Naive thymus-derived CD4-positive, alpha-beta T cell (primary cell): ENCODE measurements at regions not wholly inside any gene's neighbourhood (a gene's known extent, or its start where the extent isn't known, plus 50 kb on each side); places are given as distances from the start of the nearest gene placed in this dataset.
"Not testable (repeated sequence)": the region's sequence is repeated elsewhere in the genome, so short reads cannot be mapped to it uniquely, and the experiment has no call there.

Experiments
- ATAC-seq: fragments of 150-1000 bp; cut with Tn5 transposase; 2 replicates; pipeline ENCODE4 v1.10.0; 2021; ENCODE audit warnings: mild to moderate bottlenecking, moderate library complexity
- CTCF ChIA-PET: fragments of 350-600 bp; sonication (Branson Sonifier 250); formaldehyde crosslinking; loops from one replicate; lab custom pipeline; 2021; ENCODE audit warnings: antibody characterized with exemption; lab: Charles Lee
- POLR2A ChIA-PET: fragments of 350-600 bp; sonication (Branson Sonifier 250); formaldehyde crosslinking; loops from one replicate; lab custom pipeline; 2021; ENCODE audit warnings: antibody characterized with exemption, inconsistent platforms; lab: Charles Lee
- DNase-seq, 9 donors: peaks; one replicate each; pipeline versions ENCODE4 v3.0.0 to v3.0.0-alpha.2; 2020 to 2022; ENCODE audit warnings: mixed read lengths in 1 of 9
- H3K27ac ChIP-seq: one replicate; pipeline ENCODE4 v1.7.0; 2013; ENCODE audit warnings: mild to moderate bottlenecking, low read depth, low read length, moderate library complexity
- H3K27me3 ChIP-seq, 2 donors: one replicate each; pipeline ENCODE4 v1.7.0; 2013; ENCODE audit warnings: low read length in 2 of 2, mild to moderate bottlenecking in 2 of 2, moderate library complexity in 2 of 2; ENCODE audit not compliant: control insufficient read depth in 2 of 2, insufficient read depth in 2 of 2
- H3K36me3 ChIP-seq, 3 experiments: 1 replicate in 2 of 3; 2 replicates in 1 of 3; pipeline ENCODE4 v1.7.0; 2013; ENCODE audit warnings: low read length in 3 of 3, mild to moderate bottlenecking in 3 of 3, moderate library complexity in 1 of 3; ENCODE audit not compliant: insufficient read depth in 3 of 3, control insufficient read depth in 2 of 3
- H3K4me1 ChIP-seq, 2 donors: one replicate each; pipeline ENCODE4 v1.7.0; 2013; ENCODE audit warnings: low read length in 2 of 2, mild to moderate bottlenecking in 2 of 2, moderate library complexity in 1 of 2; ENCODE audit not compliant: control insufficient read depth in 2 of 2, insufficient read depth in 2 of 2
- H3K4me3 ChIP-seq: 2 replicates; pipeline ENCODE4 v1.7.0; 2013; ENCODE audit warnings: mild to moderate bottlenecking, low read length
- H3K9me3 ChIP-seq, 3 experiments: 1 replicate in 2 of 3; 2 replicates in 1 of 3; pipeline ENCODE4 v1.7.0; 2013; ENCODE audit warnings: low read length in 3 of 3; ENCODE audit not compliant: control insufficient read depth in 2 of 3
- H3K27ac Mint-ChIP-seq, 9 donors: one replicate each; pipeline ENCODE4 v1.8.0; 2020 to 2022; ENCODE audit warnings: mixed read lengths in 9 of 9, mild to moderate bottlenecking in 8 of 9, moderate library complexity in 5 of 9, inconsistent platforms in 2 of 9
- H3K27me3 Mint-ChIP-seq, 5 donors: one replicate each; pipeline ENCODE4 v1.8.0; 2021 to 2022; ENCODE audit warnings: mixed read lengths in 5 of 5, mild to moderate bottlenecking in 1 of 5
- H3K36me3 Mint-ChIP-seq, 5 donors: one replicate each; pipeline ENCODE4 v1.8.0; 2020 to 2022; ENCODE audit warnings: mixed read lengths in 5 of 5, mild to moderate bottlenecking in 3 of 5, inconsistent platforms in 1 of 5
- H3K4me1 Mint-ChIP-seq, 7 donors: one replicate each; pipeline ENCODE4 v1.8.0; 2020 to 2022; ENCODE audit warnings: mixed read lengths in 7 of 7, mild to moderate bottlenecking in 3 of 7, inconsistent platforms in 1 of 7
- H3K4me3 Mint-ChIP-seq, 10 donors: one replicate each; pipeline ENCODE4 v1.8.0; 2020 to 2022; ENCODE audit warnings: mild to moderate bottlenecking in 10 of 10, mixed read lengths in 10 of 10, moderate library complexity in 6 of 10, inconsistent platforms in 2 of 10
- H3K9me3 Mint-ChIP-seq, 11 donors: one replicate each; pipeline ENCODE4 v1.8.0; 2020 to 2022; ENCODE audit warnings: mixed read lengths in 11 of 11, mild to moderate bottlenecking in 4 of 11, inconsistent platforms in 1 of 11, moderate library complexity in 1 of 11
- intact Hi-C, 2 donors: fragments of 100-400 bp; cut with micrococcal nuclease; formaldehyde crosslinking; loops; one replicate each; pipeline ENCODE4 v1.15.1; 2023

- CTCF ChIA-PET, result interaction anchor here (1.1 kb wide), 1 partner anchor 63 kb away, joined by 3 read pairs; no protein-coding TSS in a partner anchor
- H3K4me1 ChIP-seq, H3K36me3 ChIP-seq, H3K27ac ChIP-seq, H3K27me3 ChIP-seq, H3K4me3 Mint-ChIP-seq, H3K9me3 Mint-ChIP-seq, DNase-seq, H3K4me3 ChIP-seq, POLR2A ChIA-PET, H3K27me3 Mint-ChIP-seq, H3K4me1 Mint-ChIP-seq, ATAC-seq, H3K9me3 ChIP-seq, intact Hi-C loops: not testable (repeated sequence)
- H3K27ac Mint-ChIP-seq, result peak overlapping the region in 1 of 9 donors; percentile 39
- H3K36me3 Mint-ChIP-seq, result peaks cover 8 to 25% (median 21%) of the 10 kb centered on the region in 5 donors
Observed at GRCh38 chr7:35913350-35913749, 112.5 kb downstream of the SEPTIN7 start.

- H3K36me3 ChIP-seq, H3K4me3 ChIP-seq, ATAC-seq, H3K27ac Mint-ChIP-seq, H3K9me3 ChIP-seq, H3K4me1 Mint-ChIP-seq, H3K4me1 ChIP-seq, H3K4me3 Mint-ChIP-seq, intact Hi-C loops, H3K27ac ChIP-seq, POLR2A ChIA-PET, H3K9me3 Mint-ChIP-seq, H3K27me3 Mint-ChIP-seq, H3K27me3 ChIP-seq, DNase-seq: not testable (repeated sequence)
- CTCF ChIA-PET, result interaction anchor here (1.1 kb wide), 1 partner anchor 62 kb away, joined by 3 read pairs; no protein-coding TSS in a partner anchor
- peaks cover 8 to 30% (median 25%) of the 10 kb centered on the region in 5 donors for H3K36me3 Mint-ChIP-seq
Observed at GRCh38 chr7:35914214-35914613, 113.4 kb downstream of the SEPTIN7 start.

GRCh38 chr7:35915247-35915955, 114.5 kb downstream of the SEPTIN7 start:
- not testable (repeated sequence) for H3K27ac Mint-ChIP-seq

DNA sequence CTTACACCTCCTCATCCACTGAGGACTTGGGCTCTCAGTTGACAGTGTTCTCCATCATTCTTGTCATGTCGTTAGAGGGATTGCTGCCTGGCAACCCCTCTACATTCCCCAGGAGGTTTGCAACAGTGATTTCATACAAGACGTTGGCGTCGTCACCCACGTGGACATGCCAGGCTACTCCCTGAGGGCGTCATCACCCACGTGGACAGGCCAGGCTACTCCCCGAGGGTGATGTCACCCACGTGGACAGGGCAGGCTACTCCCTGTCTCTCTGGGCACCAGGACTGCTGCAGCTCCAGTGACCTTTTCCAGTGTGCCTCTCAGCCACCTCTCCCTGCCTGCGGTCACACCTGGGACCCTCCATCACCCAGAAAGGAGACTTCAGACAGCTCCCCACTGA, 117.4 kb downstream of the SEPTIN7 start:
- H3K27ac Mint-ChIP-seq, CTCF ChIA-PET, H3K4me3 ChIP-seq, H3K36me3 ChIP-seq, H3K27me3 Mint-ChIP-seq, H3K27ac ChIP-seq, H3K9me3 Mint-ChIP-seq, H3K4me1 ChIP-seq, ATAC-seq, POLR2A ChIA-PET, intact Hi-C loops, H3K4me1 Mint-ChIP-seq, H3K9me3 ChIP-seq, H3K4me3 Mint-ChIP-seq, DNase-seq, H3K27me3 ChIP-seq: not testable (repeated sequence)
- peaks cover 0 to 20% (median 5%) of the 10 kb centered on the region in 5 donors for H3K36me3 Mint-ChIP-seq

More at GRCh38 chr7:35915247-35915955, 114.5 kb downstream of the SEPTIN7 start:
- POLR2A ChIA-PET, H3K9me3 Mint-ChIP-seq, H3K4me1 ChIP-seq, H3K27me3 ChIP-seq, H3K27ac ChIP-seq, ATAC-seq, H3K4me1 Mint-ChIP-seq, H3K36me3 ChIP-seq, DNase-seq, H3K4me3 Mint-ChIP-seq, H3K9me3 ChIP-seq, H3K27me3 Mint-ChIP-seq, H3K4me3 ChIP-seq, intact Hi-C loops: not testable (repeated sequence)
- peaks cover 8 to 30% (median 25%) of the 10 kb centered on the region in 5 donors for H3K36me3 Mint-ChIP-seq
- CTCF ChIA-PET, result interaction anchor here (0.6 to 1.4 kb wide), 3 partner anchors 8 to 533 kb away, joined by 3 read pairs; no protein-coding TSS in a partner anchor

GRCh38 chr7:35919607-35920006, 118.8 kb downstream of the SEPTIN7 start:
- H3K4me3 ChIP-seq, H3K27ac ChIP-seq, H3K9me3 ChIP-seq, intact Hi-C loops, H3K4me1 Mint-ChIP-seq, H3K9me3 Mint-ChIP-seq, DNase-seq, H3K36me3 ChIP-seq, ATAC-seq, H3K4me3 Mint-ChIP-seq, H3K27me3 ChIP-seq, POLR2A ChIA-PET, H3K27me3 Mint-ChIP-seq, H3K4me1 ChIP-seq, H3K27ac Mint-ChIP-seq: not testable (repeated sequence)
- H3K36me3 Mint-ChIP-seq, result peaks cover 0 to 15% (median 0%) of the 10 kb centered on the region in 5 donors
- CTCF ChIA-PET, result interaction anchor here (0.9 to 1.1 kb wide), 2 partner anchors 56 to 57 kb away, joined by 3 read pairs; no protein-coding TSS in a partner anchor

GRCh38 chr7:35921338-35921737, 120.5 kb downstream of the SEPTIN7 start:
- H3K9me3 Mint-ChIP-seq, H3K36me3 ChIP-seq, H3K9me3 ChIP-seq, H3K4me1 Mint-ChIP-seq, POLR2A ChIA-PET, H3K27ac ChIP-seq, H3K4me3 Mint-ChIP-seq, H3K27me3 ChIP-seq, H3K27ac Mint-ChIP-seq, H3K27me3 Mint-ChIP-seq, intact Hi-C loops, DNase-seq, H3K4me1 ChIP-seq, ATAC-seq, H3K4me3 ChIP-seq: not testable (repeated sequence)
- peaks cover 0 to 15% (median 0%) of the 10 kb centered on the region in 5 donors for H3K36me3 Mint-ChIP-seq
- CTCF ChIA-PET, result interaction anchor here (0.8 kb wide), 1 partner anchor 57 kb away, joined by 4 read pairs; no protein-coding TSS in a partner anchor

GRCh38 chr7:35924668-35925067, 123.8 kb downstream of the SEPTIN7 start:
- peak in 1 of 9 donors; percentile 3 for DNase-seq
- H3K27ac ChIP-seq, H3K36me3 ChIP-seq, H3K4me1 ChIP-seq, H3K36me3 Mint-ChIP-seq, H3K27me3 ChIP-seq, ATAC-seq, H3K27ac Mint-ChIP-seq, H3K4me3 Mint-ChIP-seq, H3K9me3 Mint-ChIP-seq, CTCF ChIA-PET, H3K27me3 Mint-ChIP-seq, POLR2A ChIA-PET, intact Hi-C loops, H3K4me3 ChIP-seq, H3K9me3 ChIP-seq, H3K4me1 Mint-ChIP-seq: not testable (repeated sequence)
